HG02840 (cell line): ENCODE measurements at regions not wholly inside any gene's neighbourhood (a gene's known extent, or its start where the extent isn't known, plus 50 kb on each side); places are given as distances from the start of the nearest gene placed in this dataset.

Experiments used
- ATAC-seq: cut with Tn5 transposase; IDR thresholded peaks from one replicate; pipeline ENCODE4 v1.9.1; 2021; ENCODE audit warnings: mild to moderate bottlenecking, moderate library complexity, moderate number of reproducible peaks; ENCODE audit not compliant: unreplicated experiment, low FRiP score

DNA sequence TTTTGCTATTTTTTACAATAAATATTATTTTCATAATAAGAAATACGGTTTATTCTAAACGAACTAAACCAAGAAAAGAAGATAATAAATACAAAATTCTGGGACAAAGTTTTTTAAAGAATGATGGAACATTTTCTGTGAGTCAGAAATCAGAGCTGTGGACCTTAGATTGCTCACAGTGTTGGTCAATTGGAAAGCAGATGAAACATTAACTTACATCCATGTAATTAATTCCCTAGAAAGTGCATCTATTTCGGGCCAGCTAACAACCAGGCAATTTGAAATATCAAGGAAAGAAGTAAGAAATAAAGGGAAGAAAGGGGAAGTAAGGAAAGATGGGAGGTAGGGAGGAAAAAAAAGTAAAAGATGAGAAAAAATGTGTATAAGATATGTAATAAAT is 1569.8 kb upstream of the TENM4 start:
- no peak for ATAC-seq

GRCh38 chr11:81007046-81007445 is 1566.2 kb upstream of the TENM4 start:
- no peak for ATAC-seq

- peak; percentile 64 for ATAC-seq
Measured at GRCh38 chr11:81005595-81005994, 1564.8 kb upstream of the TENM4 start.

GRCh38 chr11:81004576-81004975 is 1563.7 kb upstream of the TENM4 start:
- no peak for ATAC-seq

DNA sequence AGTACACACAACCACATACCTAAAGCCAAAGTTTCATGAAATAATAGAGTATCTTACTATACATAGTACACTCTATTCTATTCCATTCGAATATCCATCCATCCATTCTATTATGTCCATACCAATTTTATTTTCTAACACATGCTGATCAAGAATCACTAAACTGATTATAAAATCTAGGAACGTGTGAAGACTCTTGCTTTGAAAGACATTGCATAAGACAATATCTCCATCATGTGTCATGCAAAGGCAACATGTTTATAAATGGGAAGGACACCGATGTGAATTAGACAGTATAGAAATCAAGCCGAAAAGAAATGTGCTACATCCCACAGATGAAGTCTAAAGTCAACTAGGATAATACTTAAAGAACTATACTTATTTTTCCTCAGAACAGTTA is 1561.5 kb upstream of the TENM4 start:
- no peak for ATAC-seq

DNA sequence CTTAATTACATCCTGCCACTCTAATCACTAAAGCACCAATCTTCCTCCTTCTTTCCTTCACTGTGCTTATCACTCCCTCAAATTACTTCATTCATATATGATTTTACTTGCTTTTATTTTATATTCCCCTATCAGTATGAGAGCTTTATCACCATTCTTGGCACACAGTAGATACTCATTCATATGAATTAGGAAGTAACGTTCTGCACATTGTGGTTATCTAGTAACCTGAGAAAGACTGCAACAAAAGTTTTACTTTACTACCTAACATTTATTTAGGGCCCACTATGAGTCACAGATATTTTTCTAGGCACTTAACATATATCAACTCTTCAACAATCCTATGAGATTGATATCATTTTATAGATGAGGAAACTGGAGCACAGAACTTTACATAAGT is 1559.9 kb upstream of the TENM4 start:
- no peak for ATAC-seq

- ATAC-seq: no peak
Measured at GRCh38 chr11:81000334-81000733, 1559.5 kb upstream of the TENM4 start.

GRCh38 chr11:80995523-80995922 is 1554.7 kb upstream of the TENM4 start:
- ATAC-seq: no peak

GRCh38 chr11:80993536-80993935 is 1552.7 kb upstream of the TENM4 start:
- no peak for ATAC-seq

DNA sequence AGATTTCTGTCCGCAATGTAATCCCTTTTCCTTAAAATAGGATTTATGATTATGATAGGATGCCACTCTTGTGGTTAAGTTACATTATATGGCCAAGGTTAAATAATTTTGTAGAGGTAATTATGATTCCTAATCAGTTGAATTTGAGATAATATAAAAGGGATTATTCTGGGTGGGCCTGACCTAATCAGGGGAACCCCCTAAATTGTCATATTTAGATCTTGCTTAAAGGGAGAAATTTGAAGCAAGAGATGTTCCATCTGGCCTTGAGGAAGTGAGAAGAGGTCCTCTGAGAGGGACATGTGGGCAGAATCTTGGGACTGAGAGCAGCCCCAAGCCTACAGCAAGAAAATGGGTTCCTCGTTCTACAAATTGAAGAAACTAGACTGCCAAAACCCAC is 1550.1 kb upstream of the TENM4 start:
- ATAC-seq: no peak

- no peak for ATAC-seq
Measured at GRCh38 chr11:80987171-80987570, 1546.3 kb upstream of the TENM4 start.

DNA sequence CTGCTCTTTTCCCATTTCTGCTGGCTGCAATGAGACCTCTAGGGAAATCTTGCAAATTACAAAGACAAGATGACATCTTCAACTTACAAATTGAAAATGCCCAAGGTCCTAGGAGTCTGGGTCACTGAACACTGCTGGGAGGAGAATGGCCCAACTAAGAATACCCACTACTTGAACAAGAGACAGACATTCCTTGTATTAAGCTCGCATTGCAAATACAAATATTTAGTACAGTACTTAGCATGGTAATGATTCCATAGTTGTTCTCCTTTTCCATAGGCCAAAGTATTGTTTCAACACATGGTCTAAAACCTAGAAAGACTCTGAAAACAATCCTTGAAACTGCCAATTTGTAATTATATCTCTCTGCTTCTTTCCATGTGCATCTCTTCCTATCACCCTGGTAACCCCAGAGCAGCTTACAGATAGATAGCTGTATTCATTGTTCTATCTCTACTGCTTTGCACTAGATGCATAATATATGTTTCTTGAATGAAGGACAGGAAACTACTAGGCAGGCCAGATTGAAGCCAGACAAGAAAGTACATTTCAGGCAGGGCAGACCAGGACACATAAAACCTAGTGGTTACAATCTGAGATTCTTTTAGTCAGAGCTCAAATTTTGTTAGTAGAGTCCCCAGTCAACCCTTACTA is 1545.7 kb upstream of the TENM4 start:
- no peak for ATAC-seq

DNA sequence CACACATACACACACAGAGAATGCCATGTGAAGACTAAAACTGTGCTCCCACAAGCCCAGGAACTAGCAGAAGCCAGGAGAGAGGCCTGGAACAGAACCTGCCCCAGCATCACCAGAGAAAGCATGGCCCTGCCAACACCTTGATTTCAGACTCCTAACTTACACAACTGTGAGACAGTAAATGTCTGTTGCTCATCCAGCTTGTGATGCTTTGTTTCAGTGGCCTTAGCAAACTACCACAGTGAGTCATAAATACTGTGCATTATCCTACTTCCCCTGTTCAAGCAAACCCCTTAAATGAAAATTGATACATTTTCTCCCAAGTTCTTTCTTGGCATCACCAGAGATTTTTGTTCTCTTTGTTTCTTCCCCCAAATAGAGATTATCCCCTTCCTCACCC is 1539.4 kb upstream of the TENM4 start:
- ATAC-seq: no peak

DNA sequence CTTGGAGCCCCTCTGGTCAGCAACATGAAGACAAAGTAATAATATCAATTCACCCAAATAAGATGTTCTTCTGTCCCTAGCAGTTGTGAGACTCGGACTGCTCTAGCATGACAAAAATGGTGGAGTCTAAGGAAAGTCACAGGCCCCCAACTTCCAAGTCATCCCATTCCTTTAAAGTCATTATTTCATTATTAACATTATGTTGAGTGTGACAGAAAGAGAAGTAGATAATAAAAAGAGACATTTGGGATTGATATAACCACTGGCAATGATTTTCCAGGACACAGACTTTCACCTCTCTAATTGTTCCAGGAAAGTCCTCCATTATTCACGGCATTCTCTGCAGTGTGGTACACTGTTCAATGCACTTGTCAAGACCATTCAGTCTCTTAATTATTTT is 1533.0 kb upstream of the TENM4 start:
- no peak for ATAC-seq

- ATAC-seq: no peak
Measured at GRCh38 chr11:80970037-80970436, 1529.2 kb upstream of the TENM4 start.

GRCh38 chr11:80967649-80968048 is 1526.8 kb upstream of the TENM4 start:
- no peak for ATAC-seq

DNA sequence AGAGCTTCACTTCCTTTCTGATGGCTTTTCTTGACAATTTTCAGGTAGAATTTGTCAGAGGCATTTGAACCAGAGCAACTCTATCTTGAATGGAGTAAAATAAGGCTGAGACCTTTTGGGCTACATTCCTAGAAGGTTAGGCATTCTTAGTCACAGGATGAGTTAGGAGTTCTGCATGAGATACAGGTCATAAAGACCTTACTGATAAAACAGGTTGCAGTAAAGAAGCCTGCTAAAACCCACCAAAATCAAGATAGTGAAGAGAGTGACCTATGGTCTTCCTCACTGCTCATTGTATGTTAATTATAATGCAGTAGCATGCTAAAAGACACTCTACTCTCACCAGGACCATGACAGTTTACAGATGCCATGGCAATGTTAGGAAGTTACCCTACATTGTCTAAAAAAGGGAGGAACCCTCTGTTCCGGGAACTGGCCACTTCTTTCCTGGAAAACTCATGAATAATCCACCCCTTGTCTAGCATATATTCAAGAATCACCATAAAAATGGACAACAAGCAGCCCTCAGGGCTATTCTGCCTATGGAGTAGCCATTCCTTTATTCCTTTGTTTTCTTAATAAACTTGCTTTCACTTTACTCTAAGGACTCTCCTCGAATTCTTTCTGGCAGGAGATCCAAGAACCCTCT is 1519.7 kb upstream of the TENM4 start:
- ATAC-seq: no peak

- no peak for ATAC-seq
Measured at GRCh38 chr11:80959751-80960150, 1518.9 kb upstream of the TENM4 start.

GRCh38 chr11:80958987-80959386 is 1518.2 kb upstream of the TENM4 start:
- ATAC-seq: no peak

DNA sequence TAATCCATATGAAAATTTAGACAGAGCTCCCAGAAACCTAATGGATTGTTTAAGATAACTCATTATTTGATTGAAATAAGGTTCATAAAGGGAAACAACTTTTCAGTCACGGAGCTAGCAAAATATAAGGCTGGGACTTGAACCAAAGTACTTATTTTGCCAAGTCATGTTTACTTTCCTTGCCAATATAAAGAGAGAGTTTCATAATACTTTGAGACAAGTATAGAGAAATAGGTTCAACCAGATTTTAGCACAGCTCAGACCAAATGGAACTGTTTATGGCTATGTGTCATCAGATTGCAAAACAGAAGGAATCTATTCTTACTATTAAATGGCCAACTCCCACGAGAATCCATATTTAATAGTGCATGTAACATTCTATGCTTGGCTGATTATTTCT is 1517.5 kb upstream of the TENM4 start:
- ATAC-seq: no peak

DNA sequence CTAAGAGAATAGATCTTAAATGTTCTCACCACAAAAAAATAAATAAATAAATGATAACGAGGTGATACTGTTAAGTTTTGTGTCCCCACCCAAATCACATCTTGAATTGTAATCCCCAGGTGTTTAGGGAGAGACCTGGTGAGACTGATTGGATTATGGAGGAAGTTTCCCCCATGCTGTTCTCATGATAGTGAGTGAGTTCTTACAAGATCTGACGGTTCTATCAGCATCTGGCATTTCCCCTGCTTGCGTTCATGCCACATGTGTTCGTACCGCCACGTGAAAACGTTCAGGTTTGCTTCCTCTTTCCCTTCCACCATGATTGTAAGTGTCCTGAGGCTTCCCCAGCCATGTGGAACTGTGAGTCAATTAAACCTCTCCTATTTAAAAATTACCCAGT is 1514.8 kb upstream of the TENM4 start:
- no peak for ATAC-seq

DNA sequence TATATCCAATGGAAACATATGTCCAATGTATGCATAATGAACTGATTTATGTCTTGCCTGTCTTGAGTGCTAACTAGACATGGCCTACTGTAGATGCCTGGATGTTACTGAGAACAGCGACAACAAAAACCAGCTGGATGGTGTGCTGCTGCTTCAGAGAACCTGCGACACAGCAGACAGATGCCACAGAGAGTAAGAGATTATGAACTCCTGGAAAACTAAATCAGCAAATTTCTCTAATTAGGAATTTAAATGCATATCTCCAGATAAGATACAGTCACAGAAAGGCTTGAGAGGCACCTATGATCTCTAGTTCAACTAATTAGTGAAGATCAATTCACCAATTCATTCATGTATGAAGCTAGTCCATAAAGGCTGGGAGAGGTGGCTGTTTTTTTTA is 1508.0 kb upstream of the TENM4 start:
- ATAC-seq: no peak

DNA sequence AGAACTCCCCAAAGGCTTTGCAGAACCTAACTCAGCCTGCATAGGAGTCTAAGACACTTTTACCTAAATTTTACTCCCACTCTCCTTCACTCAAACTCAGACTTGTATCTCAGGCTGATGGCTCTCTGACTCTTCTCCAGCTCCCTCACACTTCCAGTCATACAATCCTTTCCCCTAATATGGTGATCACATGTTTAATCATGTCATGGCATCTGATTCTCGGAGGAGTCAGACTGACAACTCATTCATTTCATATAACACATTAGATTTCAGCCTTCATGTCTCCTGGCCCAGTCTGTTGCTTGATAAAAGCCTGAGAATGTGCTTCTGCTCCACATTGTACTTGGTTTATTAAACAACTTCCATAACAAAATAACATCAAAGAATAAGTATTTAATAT is 1503.9 kb upstream of the TENM4 start:
- ATAC-seq: no peak
